WERI-Rb-1 (cell line): ENCODE measurements at regions not wholly inside any gene's neighbourhood (a gene's known extent, or its start where the extent isn't known, plus 50 kb on each side); places are given as distances from the start of the nearest gene placed in this dataset.

Experiments used
- DNase-seq: peaks from one replicate; pipeline ENCODE4 v3.0.0-alpha.2; 2020
- H3K27ac ChIP-seq: fragments of 250-450 bp; sonication (Bioruptor Pico); 2 replicates; pipeline ENCODE4 v1.5.1; 2020; ENCODE audit warnings: mild to moderate bottlenecking, moderate library complexity
- H3K27me3 ChIP-seq: fragments of 250-450 bp; sonication (Bioruptor Pico); 2 replicates; pipeline ENCODE4 v1.5.1; 2021; ENCODE audit warnings: mild to moderate bottlenecking, low read depth, moderate library complexity; ENCODE audit not compliant: insufficient read depth, severe bottlenecking
- H3K36me3 ChIP-seq: fragments of 250-450 bp; sonication (Bioruptor Pico); 2 replicates; pipeline ENCODE4 v1.5.1; 2020; ENCODE audit warnings: mild to moderate bottlenecking, moderate library complexity
- H3K4me3 ChIP-seq: 2 replicates; pipeline ENCODE4 v1.5.1; 2011; ENCODE audit warnings: low read depth, mild to moderate bottlenecking, control low read depth, low read length
- H3K9me3 ChIP-seq: fragments of 250-450 bp; sonication (Bioruptor Pico); 2 replicates; pipeline ENCODE4 v1.5.1; 2021; ENCODE audit warnings: mild to moderate bottlenecking, moderate library complexity; ENCODE audit not compliant: severe bottlenecking
- CTCF ChIP-seq: IDR thresholded peaks from 2 replicates; pipeline ENCODE4 v1.5.1; 2011; ENCODE audit warnings: low read depth, mild to moderate bottlenecking, control low read depth, inconsistent platforms, low read length

- no peak overlapping the region for H3K4me3 ChIP-seq
- no peaks in the 10 kb centered on the region for H3K36me3 ChIP-seq
- H3K9me3 ChIP-seq = no peaks in the 10 kb centered on the region
- no peak overlapping the region for H3K27ac ChIP-seq
- H3K27me3 ChIP-seq = no peaks in the 10 kb centered on the region
- DNase-seq = no peak
- TF ChIP-seq CTCF = no peak
These were observed 286.4 kb upstream of the PARD3B start for GRCh38 chr2:204258890-204259289.

GRCh38 chr2:204260162-204260877 lies 285.0 kb upstream of the PARD3B start:
- H3K36me3 ChIP-seq = no peaks in the 10 kb centered on the region
- H3K9me3 ChIP-seq = no peaks in the 10 kb centered on the region
- peaks cover 6% of the 10 kb centered on the region for H3K27me3 ChIP-seq
- TF ChIP-seq CTCF = peak; percentile 58
- no peak overlapping the region for H3K4me3 ChIP-seq
- H3K27ac ChIP-seq = no peak overlapping the region
- DNase-seq = peak; percentile 71

- peak; percentile 70 for DNase-seq
- Histone ChIP-seq H3K27me3 (peaks cover 9% of the 10 kb centered on the region), H3K27ac (no peak overlapping the region), H3K36me3 (no peaks in the 10 kb centered on the region), H3K4me3 (no peak overlapping the region), H3K9me3 (no peaks in the 10 kb centered on the region)
- no peak for TF ChIP-seq CTCF
These were observed 284.4 kb upstream of the PARD3B start for GRCh38 chr2:204260901-204261300.

- TF ChIP-seq CTCF = no peak
- peaks cover 9% of the 10 kb centered on the region for H3K27me3 ChIP-seq
- H3K4me3 ChIP-seq = no peak overlapping the region
- H3K27ac ChIP-seq = no peak overlapping the region
- no peaks in the 10 kb centered on the region for H3K36me3 ChIP-seq
- no peaks in the 10 kb centered on the region for H3K9me3 ChIP-seq
- no peak for DNase-seq
These were observed 283.4 kb upstream of the PARD3B start for GRCh38 chr2:204261846-204262245.

GRCh38 chr2:204264085-204264553 lies 281.2 kb upstream of the PARD3B start:
- TF ChIP-seq CTCF = no peak
- peaks cover 9% of the 10 kb centered on the region for H3K27me3 ChIP-seq
- H3K9me3 ChIP-seq = no peaks in the 10 kb centered on the region
- DNase-seq = no peak
- no peaks in the 10 kb centered on the region for H3K36me3 ChIP-seq
- H3K4me3 ChIP-seq = no peak overlapping the region
- H3K27ac ChIP-seq = no peak overlapping the region

- Histone ChIP-seq H3K4me3 (no peak overlapping the region), H3K36me3 (no peaks in the 10 kb centered on the region), H3K27me3 (peaks cover 9% of the 10 kb centered on the region), H3K9me3 (no peaks in the 10 kb centered on the region), H3K27ac (no peak overlapping the region)
- no peak for TF ChIP-seq CTCF
- no peak for DNase-seq
These were observed 280.6 kb upstream of the PARD3B start for GRCh38 chr2:204264621-204265140.
